ENCODE measurements at regions not wholly inside any gene's neighbourhood (a gene's known extent, or its start where the extent isn't known, plus 50 kb on each side); places are given as distances from the start of the nearest gene placed in this dataset.

GRCh38 chr18:78790960-78791359, 188.7 kb upstream of the SALL3 start:
- no peaks in the 10 kb centered on the region for H3K9me3 ChIP-seq (replicated peaks in 1 of 2; ENCODE audit: control insufficient read depth in 1 of 2, insufficient read depth in 1 of 2, low read length in 2 of 2)
- no peaks in the 10 kb centered on the region for H3K27me3 ChIP-seq (ENCODE audit: control insufficient read depth in 2 of 2, insufficient read depth in 2 of 2, low read length in 2 of 2)
- no peak overlapping the region for H3K27ac ChIP-seq (ENCODE audit: low read depth in 1 of 2, low read length in 2 of 2)
- no peak for DNase-seq
- no peak overlapping the region for H3K4me2 ChIP-seq (replicated peaks; ENCODE audit: extremely low read depth, low read length, poor library complexity, severe bottlenecking)
- H3K4me1 Mint-ChIP-seq = no peaks in the 10 kb centered on the region
- intact Hi-C loops (cut with micrococcal nuclease) = no loop called here
- H3K9ac ChIP-seq (ENCODE audit: insufficient read depth, low read length, poor library complexity, severe bottlenecking) = no peak overlapping the region
- H3K4me1 ChIP-seq (ENCODE audit: control insufficient read depth in 1 of 2, insufficient read depth in 2 of 2, low read length in 2 of 2) = no peaks in the 10 kb centered on the region
- H3K4me3 Mint-ChIP-seq = no peak overlapping the region
- no peaks in the 10 kb centered on the region for H3K36me3 Mint-ChIP-seq
- H3K9me3 Mint-ChIP-seq = peaks cover 0 to 3% (median 0%) of the 10 kb centered on the region in 7 donors
- no peaks in the 10 kb centered on the region for H3K36me3 ChIP-seq (replicated peaks in 1 of 2; ENCODE audit: control insufficient read depth in 1 of 2, insufficient read depth in 2 of 2, low read length in 2 of 2)
- no peak overlapping the region for H3K27ac Mint-ChIP-seq
- no peak overlapping the region for H3K4me3 ChIP-seq (replicated peaks in 1 of 3; ENCODE audit: low read depth in 2 of 3, low read length in 3 of 3)
- no peaks in the 10 kb centered on the region for H3K79me2 ChIP-seq (ENCODE audit: insufficient read depth, low read length)
- H3K27me3 Mint-ChIP-seq (ENCODE audit: low read depth in 3 of 3) = peaks cover 0 to 6% (median 0%) of the 10 kb centered on the region in 3 donors
- no peaks in the 10 kb centered on the region for H4K20me1 ChIP-seq (ENCODE audit: insufficient read depth, low read length)
- no peak overlapping the region for H2AFZ ChIP-seq (ENCODE audit: insufficient read depth, low read depth, low read length, poor library complexity, severe bottlenecking)
- 72% methylated on average over 6 of the region's 11 CpGs for WGBS (ENCODE audit: insufficient coverage)
- TF ChIP-seq CTCF (IDR thresholded peaks at IDR 0.05) = no peak

DNA sequence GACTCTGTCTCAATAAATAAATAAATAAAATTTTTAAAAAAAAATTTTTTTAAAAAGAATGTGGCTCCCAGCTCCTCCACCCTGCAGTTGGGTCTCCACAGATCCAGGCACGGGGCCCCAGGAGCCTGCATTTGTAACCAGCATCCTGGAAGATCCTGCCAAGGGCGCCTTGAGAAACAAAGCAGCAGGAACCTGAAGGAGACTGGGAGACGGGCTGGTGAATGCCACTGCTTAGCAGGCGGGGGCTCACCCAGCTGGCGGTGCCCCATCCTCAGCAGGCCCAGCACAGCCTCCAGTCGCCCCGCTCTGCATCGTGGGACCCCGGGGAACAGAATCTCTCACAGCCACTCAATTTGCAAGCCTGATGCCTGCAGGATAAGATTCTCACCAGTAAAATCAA, 187.5 kb upstream of the SALL3 start:
- H3K79me2 ChIP-seq (ENCODE audit: insufficient read depth, low read length) = no peaks in the 10 kb centered on the region
- Mint-ChIP-seq H3K9me3 (peaks cover 0 to 9% (median 3%) of the 10 kb centered on the region in 7 donors), H3K36me3 (no peaks in the 10 kb centered on the region), H3K4me3 (no peak overlapping the region), H3K27ac (no peak overlapping the region), H3K27me3 (ENCODE audit: low read depth in 3 of 3) (peaks cover 0 to 4% (median 2%) of the 10 kb centered on the region in 3 donors), H3K4me1 (no peaks in the 10 kb centered on the region)
- peaks cover 0 to 3% of the 10 kb centered on the region in 2 donors for H3K9me3 ChIP-seq (replicated peaks in 1 of 2; ENCODE audit: control insufficient read depth in 1 of 2, insufficient read depth in 1 of 2, low read length in 2 of 2)
- no peak overlapping the region for H3K27ac ChIP-seq (ENCODE audit: low read depth in 1 of 2, low read length in 2 of 2)
- H3K27me3 ChIP-seq (ENCODE audit: control insufficient read depth in 2 of 2, insufficient read depth in 2 of 2, low read length in 2 of 2) = no peaks in the 10 kb centered on the region
- no peaks in the 10 kb centered on the region for H4K20me1 ChIP-seq (ENCODE audit: insufficient read depth, low read length)
- H2AFZ ChIP-seq (ENCODE audit: insufficient read depth, low read depth, low read length, poor library complexity, severe bottlenecking) = no peak overlapping the region
- no peak overlapping the region for H3K9ac ChIP-seq (ENCODE audit: insufficient read depth, low read length, poor library complexity, severe bottlenecking)
- H3K36me3 ChIP-seq (replicated peaks in 1 of 2; ENCODE audit: control insufficient read depth in 1 of 2, insufficient read depth in 2 of 2, low read length in 2 of 2) = no peaks in the 10 kb centered on the region
- no peaks in the 10 kb centered on the region for H3K4me1 ChIP-seq (ENCODE audit: control insufficient read depth in 1 of 2, insufficient read depth in 2 of 2, low read length in 2 of 2)
- intact Hi-C loops (cut with micrococcal nuclease) = no loop called here
- 94% methylated on average over 6 of the region's 9 CpGs for WGBS (ENCODE audit: insufficient coverage)
- H3K4me3 ChIP-seq (replicated peaks in 1 of 3; ENCODE audit: low read depth in 2 of 3, low read length in 3 of 3) = no peak overlapping the region
- no peak for DNase-seq
- no peak overlapping the region for H3K4me2 ChIP-seq (replicated peaks; ENCODE audit: extremely low read depth, low read length, poor library complexity, severe bottlenecking)
- TF ChIP-seq CTCF (IDR thresholded peaks at IDR 0.05) = no peak
